Right lobe of liver (tissue), 6 donors: ENCODE measurements at regions not wholly inside any gene's neighbourhood (a gene's known extent, or its start where the extent isn't known, plus 50 kb on each side); places are given as distances from the start of the nearest gene placed in this dataset.
"Not testable (repeated sequence)": the region's sequence is repeated elsewhere in the genome, so short reads cannot be mapped to it uniquely, and the experiment has no call there.

Source experiments
- ATAC-seq, 4 donors: fragments of 200-7000 bp; cut with Tn5 transposase; one replicate each; pipeline ENCODE4 v1.9.1; 2020; ENCODE audit warnings: mild to moderate bottlenecking in 4 of 4, moderate library complexity in 4 of 4
- DNase-seq, 3 donors: peaks; one replicate each; pipeline ENCODE4 v3.0.0-alpha.2; 2020
- H3K27ac ChIP-seq, 3 donors: fragments of 200-600 bp; one replicate each; pipeline ENCODE4 v1.8.0; 2022
- H3K27me3 ChIP-seq, 2 donors: fragments of 200-600 bp; one replicate each; pipeline ENCODE4 v1.8.0; 2022
- H3K36me3 ChIP-seq, 4 donors: fragments of 200-600 bp; sonication (generic) in 1 of 4; one replicate each; pipeline versions ENCODE4 v1.5.1 to v1.8.0; 2017 to 2022; ENCODE audit warnings: control low read depth in 1 of 4
- H3K4me1 ChIP-seq, 4 donors: fragments of 200-600 bp; sonication (generic) in 1 of 4; one replicate each; pipeline versions ENCODE4 v1.5.1 to v1.8.0; 2017 to 2022; ENCODE audit warnings: control low read depth in 1 of 4
- H3K4me3 ChIP-seq, 3 donors: fragments of 200-600 bp; one replicate each; pipeline ENCODE4 v1.8.0; 2022
- H3K9me3 ChIP-seq, 4 donors: fragments of 200-600 bp; sonication (generic) in 1 of 4; one replicate each; pipeline versions ENCODE4 v1.5.1 to v1.8.0; 2017 to 2022; ENCODE audit warnings: control low read depth in 1 of 4
- POLR2A ChIP-seq: fragments of 450-650 bp; IDR thresholded peaks from one replicate; pipeline ENCODE4 v1.6.1; 2017; ENCODE audit warnings: antibody characterized with exemption, mild to moderate bottlenecking
- WGBS: methylation state at CpG from one replicate; pipeline ENCODE4 v1.1.6; 2018; ENCODE audit warnings: low coverage, low lambda C conversion rate; ENCODE audit not compliant: insufficient coverage; ENCODE audit errors: missing lambda C conversion rate; 5-methylcytosine and 5-hydroxymethylcytosine counted together
- intact Hi-C, 2 donors: fragments of 100-400 bp; cut with DNase I; formaldehyde crosslinking; loops; one replicate each; pipeline versions ENCODE4 v1.11.2 to v1.14.1; 2022
- TF ChIP-seq, protein P1 (sequence below), 4 donors: fragments of 200-600 bp in 3 of 4; fragments of 450-650 bp in 1 of 4; IDR thresholded peaks; one replicate each; pipeline versions ENCODE4 v1.5.1 to v1.8.0; 2016 to 2022; ENCODE audit warnings: antibody characterized with exemption in 4 of 4, mild to moderate bottlenecking in 2 of 4
- donor health status: DM: no; HTN: yes; CAD: no.
- donor health status: DM: no; HTN: no; CAD: no.
- donor health status: DM: no; HTN: no; CAD: no.
- donor health status: DM: no; HTN: yes; CAD: no.
- donor health status: DM: no; HTN: yes; CAD: no.

DNA sequence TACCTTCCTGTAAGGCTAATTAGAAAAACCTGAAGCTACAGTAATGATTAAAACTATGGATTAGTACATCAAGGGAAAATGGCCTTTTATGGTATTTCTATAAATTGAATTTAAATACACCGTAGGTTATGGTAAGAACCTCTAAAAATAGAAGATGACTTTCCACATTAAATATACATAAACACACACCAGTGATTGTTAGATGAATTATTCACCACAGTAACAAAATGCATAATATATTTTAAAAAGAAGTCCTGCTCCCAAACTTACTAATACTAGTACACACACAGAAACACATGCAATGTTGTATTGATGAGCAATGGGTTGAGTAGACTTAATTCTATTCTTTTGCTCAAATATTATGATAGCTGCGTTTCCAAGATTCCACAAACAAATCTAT is 277.9 kb upstream of the ANKRD50 start:
- Histone ChIP-seq H3K36me3 (no peaks in the 10 kb centered on the region), H3K4me1 (no peaks in the 10 kb centered on the region), H3K9me3 (no peaks in the 10 kb centered on the region), H3K4me3 (no peak overlapping the region), H3K27ac (no peak overlapping the region), H3K27me3 (no peaks in the 10 kb centered on the region)
- intact Hi-C loops, result no loop called here
- no peak for ATAC-seq
- TF ChIP-seq POLR2A, result no peak
- TF ChIP-seq, protein P1, sequence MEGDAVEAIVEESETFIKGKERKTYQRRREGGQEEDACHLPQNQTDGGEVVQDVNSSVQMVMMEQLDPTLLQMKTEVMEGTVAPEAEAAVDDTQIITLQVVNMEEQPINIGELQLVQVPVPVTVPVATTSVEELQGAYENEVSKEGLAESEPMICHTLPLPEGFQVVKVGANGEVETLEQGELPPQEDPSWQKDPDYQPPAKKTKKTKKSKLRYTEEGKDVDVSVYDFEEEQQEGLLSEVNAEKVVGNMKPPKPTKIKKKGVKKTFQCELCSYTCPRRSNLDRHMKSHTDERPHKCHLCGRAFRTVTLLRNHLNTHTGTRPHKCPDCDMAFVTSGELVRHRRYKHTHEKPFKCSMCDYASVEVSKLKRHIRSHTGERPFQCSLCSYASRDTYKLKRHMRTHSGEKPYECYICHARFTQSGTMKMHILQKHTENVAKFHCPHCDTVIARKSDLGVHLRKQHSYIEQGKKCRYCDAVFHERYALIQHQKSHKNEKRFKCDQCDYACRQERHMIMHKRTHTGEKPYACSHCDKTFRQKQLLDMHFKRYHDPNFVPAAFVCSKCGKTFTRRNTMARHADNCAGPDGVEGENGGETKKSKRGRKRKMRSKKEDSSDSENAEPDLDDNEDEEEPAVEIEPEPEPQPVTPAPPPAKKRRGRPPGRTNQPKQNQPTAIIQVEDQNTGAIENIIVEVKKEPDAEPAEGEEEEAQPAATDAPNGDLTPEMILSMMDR (IDR thresholded peaks at IDR 0.05), result no peak
- no peak for DNase-seq
- WGBS, result 61% methylated on average over 2 of the region's 2 CpGs

DNA sequence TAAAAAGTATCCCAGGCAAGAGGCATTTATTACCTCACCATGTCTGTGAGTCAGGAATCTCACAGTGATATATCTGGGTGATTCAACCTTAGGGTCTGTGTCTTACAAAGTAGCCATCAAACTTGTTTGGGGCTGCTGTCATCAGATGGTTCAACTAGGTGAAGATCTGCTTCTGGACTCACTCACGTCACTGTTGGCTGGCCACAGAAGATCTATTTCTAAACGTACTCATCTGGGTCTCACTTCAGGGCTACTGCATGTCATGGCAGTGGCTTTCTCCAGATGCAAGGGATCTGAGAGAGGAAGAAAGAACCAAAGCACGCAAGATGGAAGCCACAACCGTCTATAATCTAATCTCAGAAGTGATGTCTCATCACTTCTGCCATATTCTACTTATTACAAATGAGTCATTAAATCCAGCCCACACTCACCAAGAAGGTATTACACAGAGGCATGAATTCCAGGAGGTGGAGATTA is 267.8 kb upstream of the ANKRD50 start:
- no peaks in the 10 kb centered on the region for H3K9me3 ChIP-seq

DNA sequence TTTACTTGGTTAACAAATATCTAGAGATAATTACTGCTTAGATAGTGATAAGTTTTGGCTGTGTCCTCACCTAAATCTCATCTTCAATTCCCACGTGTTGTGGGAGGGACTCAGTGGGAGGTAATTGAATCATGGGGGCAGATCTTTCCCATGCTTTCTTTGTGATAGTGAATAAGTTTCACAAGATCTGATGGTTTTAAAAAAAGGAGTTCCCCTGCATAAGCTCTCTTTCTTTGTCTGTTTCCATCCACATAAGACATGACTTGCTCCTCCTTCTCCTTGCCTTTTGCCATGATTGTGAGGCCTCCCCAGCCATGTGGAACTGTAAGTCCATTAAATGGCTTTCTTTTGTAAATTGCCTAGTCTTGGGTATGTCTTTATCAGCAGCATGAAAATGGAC is 266.0 kb upstream of the ANKRD50 start:
- H3K9me3 ChIP-seq, H3K27me3 ChIP-seq, H3K4me1 ChIP-seq, H3K36me3 ChIP-seq, intact Hi-C loops, H3K27ac ChIP-seq, ATAC-seq, DNase-seq, H3K4me3 ChIP-seq: not testable (repeated sequence)
- WGBS, result 15% methylated on average over 1 of the region's 1 CpG

More for the DNA sequence above, 267.8 kb upstream of the ANKRD50 start:
- ATAC-seq (no peak), DNase-seq (no peak)
- intact Hi-C loops, result no loop called here
- H3K36me3 ChIP-seq, result no peaks in the 10 kb centered on the region
- no peak overlapping the region for H3K27ac ChIP-seq
- TF ChIP-seq, protein P1 (IDR thresholded peaks at IDR 0.05), result no peak
- TF ChIP-seq POLR2A, result no peak
- H3K4me3 ChIP-seq, result no peak overlapping the region
- 73% methylated on average over 4 of the region's 4 CpGs for WGBS
- H3K27me3 ChIP-seq, result no peaks in the 10 kb centered on the region
- no peaks in the 10 kb centered on the region for H3K4me1 ChIP-seq

DNA sequence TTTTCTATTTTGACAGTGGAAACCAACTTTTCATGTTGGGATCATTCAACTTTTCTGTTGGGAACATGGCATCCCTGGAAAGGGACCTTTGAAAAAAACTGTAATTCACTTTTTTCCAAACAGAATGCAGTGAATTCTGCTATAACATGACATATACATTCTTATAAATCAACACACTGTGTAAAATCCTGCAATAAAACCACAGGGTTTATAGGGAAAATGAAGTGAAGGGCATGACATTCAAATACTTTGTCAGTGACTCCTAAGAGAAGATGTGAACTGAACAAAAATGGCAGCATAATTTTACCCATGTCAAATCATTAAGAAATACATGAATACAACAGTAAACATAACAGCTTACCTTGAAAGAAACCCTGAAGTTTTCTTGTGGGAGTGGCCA is 264.5 kb upstream of the ANKRD50 start:
- ATAC-seq, result no peak
- no peak for DNase-seq
- H3K9me3 ChIP-seq, result no peaks in the 10 kb centered on the region
- TF ChIP-seq, protein P1 (IDR thresholded peaks at IDR 0.05), result no peak
- TF ChIP-seq POLR2A, result no peak
- H3K27ac ChIP-seq, result no peak overlapping the region
- no peaks in the 10 kb centered on the region for H3K36me3 ChIP-seq
- no peaks in the 10 kb centered on the region for H3K4me1 ChIP-seq
- intact Hi-C loops, result no loop called here
- H3K4me3 ChIP-seq, result no peak overlapping the region
- no peaks in the 10 kb centered on the region for H3K27me3 ChIP-seq

DNA sequence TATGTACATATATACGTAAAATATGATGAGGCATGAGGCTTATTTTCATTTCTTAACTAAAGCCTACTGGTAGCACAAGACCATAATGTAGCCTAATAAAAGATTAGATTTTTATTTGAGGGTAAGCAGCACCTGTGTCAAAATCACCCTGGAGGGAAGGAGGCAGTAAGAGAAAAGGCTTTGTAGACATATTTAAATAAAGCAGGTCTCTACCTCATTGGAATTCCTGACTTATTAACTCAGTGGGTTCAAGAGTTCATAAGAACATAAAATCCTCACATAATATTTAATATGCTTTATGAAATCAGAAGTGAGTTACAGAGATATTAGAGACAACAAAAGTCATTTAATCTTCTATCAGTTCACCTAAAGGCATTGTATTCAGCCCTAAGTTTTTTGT is 261.6 kb upstream of the ANKRD50 start:
- Histone ChIP-seq H3K36me3 (no peaks in the 10 kb centered on the region), H3K27me3 (no peaks in the 10 kb centered on the region), H3K9me3 (no peaks in the 10 kb centered on the region), H3K4me3 (no peak overlapping the region), H3K27ac (no peak overlapping the region), H3K4me1 (no peaks in the 10 kb centered on the region)
- ATAC-seq (no peak), DNase-seq (no peak)
- 74% methylated on average over 1 of the region's 1 CpG for WGBS
- TF ChIP-seq, protein P1 (IDR thresholded peaks at IDR 0.05), result no peak
- TF ChIP-seq POLR2A, result no peak
- intact Hi-C loops, result no loop called here
